DOHH2 (cell line): ENCODE measurements at regions not wholly inside any gene's neighbourhood (a gene's known extent, or its start where the extent isn't known, plus 50 kb on each side); places are given as distances from the start of the nearest gene placed in this dataset.
"Not testable (repeated sequence)": the region's sequence is repeated elsewhere in the genome, so short reads cannot be mapped to it uniquely, and the experiment has no call there.

Source experiments
- H3F3A ChIP-seq: fragments of 200-600 bp; sonication (generic), shearing (Covaris generic); 2 replicates; pipeline ENCODE4 v1.6.0; 2016; ENCODE audit warnings: antibody characterized with exemption, mild to moderate bottlenecking; ENCODE audit not compliant: control insufficient read depth, insufficient read depth
- H3K27ac ChIP-seq: fragments of 200-600 bp; sonication (generic); 2 replicates; pipeline ENCODE4 v1.5.1; 2014; ENCODE audit warnings: low read depth, mild to moderate bottlenecking, low read length, moderate library complexity
- H3K27me3 ChIP-seq: fragments of 200-600 bp; sonication (generic); 2 replicates; pipeline ENCODE4 v1.6.1; 2014; ENCODE audit warnings: mild to moderate bottlenecking, low read length, mixed read lengths; ENCODE audit not compliant: control insufficient read depth
- H3K36me3 ChIP-seq: fragments of 200-600 bp; sonication (generic); 2 replicates; pipeline ENCODE4 v1.6.1; 2014; ENCODE audit warnings: mild to moderate bottlenecking, low read length, moderate library complexity, mixed read lengths; ENCODE audit not compliant: control insufficient read depth
- H3K4me1 ChIP-seq: fragments of 200-600 bp; sonication (generic); 2 replicates; pipeline ENCODE4 v1.6.1; 2014; ENCODE audit warnings: mild to moderate bottlenecking, low read length, mixed read lengths; ENCODE audit not compliant: control insufficient read depth
- H3K4me2 ChIP-seq: fragments of 200-600 bp; sonication (generic); 2 replicates; pipeline ENCODE4 v1.6.0; 2014; ENCODE audit warnings: mild to moderate bottlenecking, low read length, moderate library complexity
- H3K4me3 ChIP-seq: fragments of 200-600 bp; sonication (generic); 2 replicates; pipeline ENCODE4 v1.5.1; 2014; ENCODE audit warnings: mild to moderate bottlenecking, low read length, mixed read lengths
- H3K79me2 ChIP-seq: fragments of 200-600 bp; sonication (generic); 2 replicates; pipeline ENCODE4 v1.6.1; 2014; ENCODE audit warnings: mild to moderate bottlenecking, low read length, mixed read lengths; ENCODE audit not compliant: control insufficient read depth
- H3K9me2 ChIP-seq: fragments of 200-600 bp; sonication (generic); replicated peaks from 2 replicates; pipeline ENCODE4 v1.6.1; 2014; ENCODE audit warnings: mild to moderate bottlenecking, low read length, mixed read lengths; ENCODE audit not compliant: control insufficient read depth
- H3K9me3 ChIP-seq: fragments of 200-600 bp; sonication (generic); 2 replicates; pipeline ENCODE4 v1.6.1; 2014; ENCODE audit warnings: antibody characterized with exemption, low read length, mixed read lengths; ENCODE audit not compliant: control insufficient read depth, insufficient read depth
- H4K20me1 ChIP-seq: fragments of 200-600 bp; sonication (generic); 2 replicates; pipeline ENCODE4 v1.6.0; 2014; ENCODE audit warnings: low read depth, mild to moderate bottlenecking, antibody characterized with exemption, low read length, moderate library complexity; ENCODE audit not compliant: control insufficient read depth, insufficient read depth
- EZH2phosphoT487 ChIP-seq: fragments of 200-600 bp; sonication (generic); IDR thresholded peaks from 2 replicates; pipeline ENCODE4 v1.6.1; 2017; ENCODE audit warnings: borderline replicate concordance, mild to moderate bottlenecking, antibody characterized with exemption, low read length, moderate library complexity, mixed read lengths
- TF ChIP-seq, protein P1 (sequence below): fragments of 200-600 bp; sonication (generic); IDR thresholded peaks from one replicate; pipeline ENCODE4 v1.5.1; 2014; ENCODE audit warnings: antibody characterized with exemption, mild to moderate bottlenecking, low read depth, low read length; ENCODE audit not compliant: poor library complexity, severe bottlenecking

DNA sequence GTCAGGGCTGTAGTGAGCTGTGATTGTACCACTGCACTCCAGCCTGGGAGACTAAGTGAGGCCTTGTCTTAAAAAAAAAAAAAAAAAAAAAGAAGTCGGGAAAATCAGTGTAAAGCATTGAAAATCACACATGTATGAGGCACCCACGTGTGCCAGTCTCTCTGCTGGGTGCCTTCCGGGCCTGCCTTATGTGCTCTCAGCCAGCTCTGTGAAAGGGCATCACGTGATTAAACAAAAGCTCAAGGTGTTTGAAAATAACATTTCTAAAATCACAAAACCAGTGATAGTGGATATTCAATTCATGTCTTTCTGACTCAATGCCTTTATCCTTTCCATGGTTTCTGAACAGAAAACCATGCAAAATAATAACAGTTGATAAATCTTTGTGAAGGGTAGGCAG is 125.2 kb upstream of the PALS2 start:
- H3K9me3 ChIP-seq = no peaks in the 10 kb centered on the region
- no peaks in the 10 kb centered on the region for H3K79me2 ChIP-seq
- TF ChIP-seq, protein P1, sequence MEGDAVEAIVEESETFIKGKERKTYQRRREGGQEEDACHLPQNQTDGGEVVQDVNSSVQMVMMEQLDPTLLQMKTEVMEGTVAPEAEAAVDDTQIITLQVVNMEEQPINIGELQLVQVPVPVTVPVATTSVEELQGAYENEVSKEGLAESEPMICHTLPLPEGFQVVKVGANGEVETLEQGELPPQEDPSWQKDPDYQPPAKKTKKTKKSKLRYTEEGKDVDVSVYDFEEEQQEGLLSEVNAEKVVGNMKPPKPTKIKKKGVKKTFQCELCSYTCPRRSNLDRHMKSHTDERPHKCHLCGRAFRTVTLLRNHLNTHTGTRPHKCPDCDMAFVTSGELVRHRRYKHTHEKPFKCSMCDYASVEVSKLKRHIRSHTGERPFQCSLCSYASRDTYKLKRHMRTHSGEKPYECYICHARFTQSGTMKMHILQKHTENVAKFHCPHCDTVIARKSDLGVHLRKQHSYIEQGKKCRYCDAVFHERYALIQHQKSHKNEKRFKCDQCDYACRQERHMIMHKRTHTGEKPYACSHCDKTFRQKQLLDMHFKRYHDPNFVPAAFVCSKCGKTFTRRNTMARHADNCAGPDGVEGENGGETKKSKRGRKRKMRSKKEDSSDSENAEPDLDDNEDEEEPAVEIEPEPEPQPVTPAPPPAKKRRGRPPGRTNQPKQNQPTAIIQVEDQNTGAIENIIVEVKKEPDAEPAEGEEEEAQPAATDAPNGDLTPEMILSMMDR = no peak
- no peak for TF ChIP-seq EZH2phosphoT487
- H3K4me3 ChIP-seq = no peak overlapping the region
- no peaks in the 10 kb centered on the region for H3K4me1 ChIP-seq
- H4K20me1 ChIP-seq = no peaks in the 10 kb centered on the region
- no peaks in the 10 kb centered on the region for H3F3A ChIP-seq
- H3K9me2 ChIP-seq = no peaks in the 10 kb centered on the region
- no peaks in the 10 kb centered on the region for H3K36me3 ChIP-seq
- no peaks in the 10 kb centered on the region for H3K27me3 ChIP-seq
- H3K4me2 ChIP-seq = no peak overlapping the region
- H3K27ac ChIP-seq = no peak overlapping the region

DNA sequence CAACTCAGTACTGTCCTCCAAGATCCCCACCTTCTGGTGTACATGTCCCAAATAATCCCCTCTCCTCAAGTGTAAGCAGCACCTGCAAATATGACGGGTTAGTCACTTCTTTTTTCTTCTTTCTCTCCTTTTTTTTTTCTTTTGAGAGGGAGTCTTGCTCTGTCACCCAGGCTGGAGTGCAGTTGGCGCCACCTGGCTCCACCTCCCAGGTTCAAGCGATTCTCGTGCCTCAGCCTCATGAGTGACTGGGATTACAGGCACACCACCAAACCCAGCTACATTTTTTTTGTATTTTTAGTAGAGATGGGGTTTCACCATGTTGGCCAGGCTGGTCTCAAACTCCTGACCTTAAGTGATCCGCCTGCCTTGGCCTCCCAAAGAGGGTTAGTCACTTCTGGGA is 123.8 kb upstream of the PALS2 start:
- H3K36me3 ChIP-seq, H3K27ac ChIP-seq, H3K4me3 ChIP-seq: not testable (repeated sequence)

DNA sequence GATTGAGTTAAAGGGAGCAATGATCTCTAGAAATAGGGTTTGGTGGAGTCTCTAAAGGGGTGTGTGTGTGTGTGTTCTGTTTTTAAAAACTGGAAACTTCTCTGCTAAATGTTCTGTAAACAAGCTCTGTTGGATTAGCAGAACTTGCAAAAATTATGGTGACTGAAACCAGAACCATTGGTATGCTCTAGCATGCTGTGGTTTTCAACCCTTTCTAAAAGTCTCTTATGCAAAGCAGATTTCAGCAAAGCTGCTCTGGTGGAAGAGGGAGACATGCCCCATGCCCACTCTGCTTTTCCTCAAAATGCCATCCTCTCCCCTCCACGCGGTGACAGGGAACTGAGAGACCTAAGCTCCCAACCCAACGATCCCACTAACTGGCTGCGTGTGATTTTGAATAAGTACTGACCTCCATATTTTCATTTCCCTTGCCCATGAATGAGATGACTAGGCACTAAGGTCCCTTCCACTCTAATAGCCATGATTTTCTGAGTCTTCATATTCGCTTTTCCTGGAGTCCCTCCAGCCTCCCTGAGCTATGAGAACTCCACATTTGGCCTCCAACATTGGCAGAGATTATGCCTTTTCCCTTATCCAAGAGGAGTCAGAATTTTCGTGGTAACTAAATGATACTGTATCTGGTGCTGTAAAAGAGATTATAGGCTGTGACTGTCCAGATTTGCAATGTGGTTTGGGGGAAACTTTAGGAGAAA is 117.3 kb upstream of the PALS2 start:
- Histone ChIP-seq H3K4me1 (no peaks in the 10 kb centered on the region), H3K4me2 (no peak overlapping the region), H3K27ac (no peak overlapping the region), H4K20me1 (no peaks in the 10 kb centered on the region), H3K27me3 (peaks cover 13% of the 10 kb centered on the region), H3K79me2 (no peaks in the 10 kb centered on the region), H3K4me3 (no peak overlapping the region), H3F3A (no peaks in the 10 kb centered on the region), H3K9me3 (no peaks in the 10 kb centered on the region), H3K36me3 (no peaks in the 10 kb centered on the region), H3K9me2 (no peaks in the 10 kb centered on the region; the same call in 1 of the 2 replicates)
- no peak for TF ChIP-seq EZH2phosphoT487
- TF ChIP-seq, protein P1 = no peak

More for the DNA sequence above, 123.8 kb upstream of the PALS2 start:
- H3K79me2 ChIP-seq, H3K9me3 ChIP-seq, H3K4me1 ChIP-seq, H4K20me1 ChIP-seq, H3K27me3 ChIP-seq, H3K4me2 ChIP-seq, H3F3A ChIP-seq, H3K9me2 ChIP-seq: not testable (repeated sequence)

DNA sequence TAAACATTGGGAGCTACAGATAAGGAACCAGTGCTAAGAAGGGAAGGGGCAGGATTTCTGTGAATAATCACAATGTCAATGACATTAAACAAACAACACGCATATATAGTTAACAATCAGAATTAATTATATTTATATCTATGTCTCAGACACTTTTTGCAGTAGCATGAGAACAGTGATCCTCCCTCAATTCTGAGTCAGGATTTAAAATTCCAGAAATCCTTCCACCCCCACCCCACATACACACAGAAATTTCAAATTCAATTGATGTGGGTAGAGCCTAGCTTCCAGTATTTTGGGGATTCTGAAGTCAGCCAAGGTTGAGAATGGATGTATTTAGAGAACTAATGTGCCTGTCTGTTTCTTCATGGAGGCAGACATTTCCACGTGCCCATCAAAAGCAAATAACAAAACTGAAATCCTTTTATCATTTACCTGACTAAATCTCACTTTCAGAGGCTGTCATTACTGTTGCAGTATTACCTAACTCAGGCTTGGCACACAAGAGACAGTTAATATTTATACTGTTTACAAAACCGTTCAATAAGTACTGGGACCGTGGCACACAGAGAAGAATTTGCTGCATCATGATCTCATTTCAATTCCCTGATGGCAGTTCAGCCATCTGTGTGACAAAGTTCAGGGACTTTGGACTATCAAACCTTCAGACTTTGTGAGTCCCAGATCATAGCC is 116.6 kb upstream of the PALS2 start:
- Histone ChIP-seq H3F3A (no peaks in the 10 kb centered on the region), H3K79me2 (no peaks in the 10 kb centered on the region), H3K9me3 (no peaks in the 10 kb centered on the region), H4K20me1 (no peaks in the 10 kb centered on the region), H3K27ac (no peak overlapping the region), H3K4me1 (no peaks in the 10 kb centered on the region), H3K9me2 (no peaks in the 10 kb centered on the region; the same call in 1 of the 2 replicates), H3K4me2 (no peak overlapping the region), H3K36me3 (no peaks in the 10 kb centered on the region), H3K27me3 (peaks cover 13% of the 10 kb centered on the region), H3K4me3 (no peak overlapping the region)
- TF ChIP-seq, protein P1 = no peak
- TF ChIP-seq EZH2phosphoT487 = no peak
